LNCAP (cell line): ENCODE measurements at regions not wholly inside any gene's neighbourhood (a gene's known extent, or its start where the extent isn't known, plus 50 kb on each side); places are given as distances from the start of the nearest gene placed in this dataset.

ENCODE experiments used
- CTCF ChIP-seq: fragments of 450-650 bp; IDR thresholded peaks from 2 replicates; pipeline ENCODE4 v1.5.1; 2017; ENCODE audit warnings: mild to moderate bottlenecking

GRCh38 chr21:27352885-27353284 is 386.0 kb upstream of the ADAMTS5 start:
- no peak for TF ChIP-seq CTCF

GRCh38 chr21:27346041-27346448 is 379.2 kb upstream of the ADAMTS5 start:
- no peak for TF ChIP-seq CTCF

- no peak for TF ChIP-seq CTCF
Measured at GRCh38 chr21:27339902-27340301, 373.0 kb upstream of the ADAMTS5 start.

- TF ChIP-seq CTCF = no peak
Measured at GRCh38 chr21:27333096-27333495, 366.2 kb upstream of the ADAMTS5 start.

- no peak for TF ChIP-seq CTCF
Measured at GRCh38 chr21:27329255-27329851, 362.5 kb upstream of the ADAMTS5 start.

GRCh38 chr21:27326301-27326700 is 359.4 kb upstream of the ADAMTS5 start:
- TF ChIP-seq CTCF = no peak

GRCh38 chr21:27323331-27323730 is 356.4 kb upstream of the ADAMTS5 start:
- TF ChIP-seq CTCF = no peak

GRCh38 chr21:27321791-27322190 is 354.9 kb upstream of the ADAMTS5 start:
- no peak for TF ChIP-seq CTCF
